H1 (cell line): ENCODE measurements at regions not wholly inside any gene's neighbourhood (a gene's known extent, or its start where the extent isn't known, plus 50 kb on each side); places are given as distances from the start of the nearest gene placed in this dataset.
A peak's percentile ranks its signal among the peaks of the same experiment; 100 is the strongest.

ENCODE experiments used
- CTCF ChIA-PET: fragments of 300-600 bp; sonication (Branson Sonifier 250); formaldehyde crosslinking; loops from one replicate; lab custom pipeline; 2021; ENCODE audit not compliant: partially characterized antibody; lab: Charles Lee
- POLR2A ChIA-PET: fragments of 300-600 bp; sonication (Branson Sonifier 250); formaldehyde crosslinking; loops from one replicate; lab custom pipeline; 2021; ENCODE audit warnings: inconsistent platforms; ENCODE audit not compliant: partially characterized antibody; lab: Charles Lee
- DNase-seq, 2 experiments: peaks; one replicate each; pipeline versions ENCODE4 v3.0.0 to v3.0.0-alpha.2; 2010 to 2022; ENCODE audit warnings: low spot score in 2 of 2, low read depth in 1 of 2, mixed read lengths in 1 of 2
- FAIRE-seq: peaks from 2 replicates; lab custom pipeline; 2011; peaks lifted over from hg19 to GRCh38; lab: Jason Lieb, UNC
- H2AFZ ChIP-seq: 2 replicates; pipeline ENCODE4 v1.8.1; 2012; ENCODE audit warnings: low read length, inconsistent platforms
- H2AK5ac ChIP-seq: 2 replicates; pipeline ENCODE4 v1.6.1; 2013; ENCODE audit warnings: low read depth, low read length
- H2BK120ac ChIP-seq: replicated peaks from 2 replicates; pipeline ENCODE3; 2013; ENCODE audit warnings: low read depth, low read length, inconsistent platforms
- H2BK12ac ChIP-seq: 2 replicates; pipeline ENCODE4 v1.6.1; 2013; ENCODE audit warnings: low read depth, low read length
- H2BK15ac ChIP-seq: 2 replicates; pipeline ENCODE4 v1.6.1; 2013; ENCODE audit warnings: low read length
- H2BK20ac ChIP-seq: 2 replicates; pipeline ENCODE4 v1.6.1; 2013; ENCODE audit warnings: low read length
- H2BK5ac ChIP-seq: 2 replicates; pipeline ENCODE4 v1.6.1; 2013; ENCODE audit warnings: low read depth, low read length
- H3K14ac ChIP-seq: 2 replicates; pipeline ENCODE4 v1.6.1; 2013; ENCODE audit warnings: inconsistent platforms; ENCODE audit not compliant: insufficient read length
- H3K18ac ChIP-seq: 2 replicates; pipeline ENCODE4 v1.6.1; 2013; ENCODE audit warnings: low read length; ENCODE audit errors: extremely low read depth
- H3K23ac ChIP-seq: 2 replicates; pipeline ENCODE4 v1.6.1; 2013; ENCODE audit warnings: inconsistent platforms; ENCODE audit not compliant: insufficient read length
- H3K23me2 ChIP-seq: 2 replicates; pipeline ENCODE4 v1.6.1; 2013; ENCODE audit warnings: low read depth, low read length
- H3K27ac ChIP-seq: 2 replicates; pipeline ENCODE4 v1.6.1; 2011; ENCODE audit warnings: low read depth, low read length, inconsistent platforms
- H3K27me3 ChIP-seq, 4 experiments: replicated peaks in 1 of 4; 1 replicate in 1 of 4; 2 replicates in 3 of 4; pipeline versions ENCODE4 v1.6.1 to v1.8.1; 2011 to 2013; ENCODE audit warnings: low read length in 3 of 4, mild to moderate bottlenecking in 3 of 4, inconsistent platforms in 2 of 4, mixed read lengths in 2 of 4, moderate library complexity in 1 of 4; ENCODE audit not compliant: control insufficient read depth in 3 of 4, insufficient read depth in 3 of 4; ENCODE audit errors: extremely low read depth in 1 of 4
- H3K36me3 ChIP-seq, 4 experiments: 2 replicates each; pipeline versions ENCODE4 v1.6.1 to v1.8.1; 2011 to 2013; ENCODE audit warnings: mild to moderate bottlenecking in 4 of 4, low read length in 3 of 4, moderate library complexity in 2 of 4, control low read depth in 1 of 4, inconsistent platforms in 1 of 4; ENCODE audit not compliant: insufficient read depth in 4 of 4, control insufficient read depth in 2 of 4
- H3K4ac ChIP-seq: replicated peaks from 2 replicates; pipeline ENCODE3; 2013; ENCODE audit warnings: low read length, low read depth, mixed read lengths, inconsistent platforms; ENCODE audit not compliant: insufficient read length
- H3K4me1 ChIP-seq, 4 experiments: replicated peaks in 1 of 4; 1 replicate in 1 of 4; 2 replicates in 3 of 4; pipeline versions ENCODE4 v1.6.1 to v1.8.1; 2011 to 2013; ENCODE audit warnings: low read length in 3 of 4, inconsistent platforms in 2 of 4, mixed read lengths in 1 of 4; ENCODE audit not compliant: insufficient read depth in 4 of 4, control insufficient read depth in 3 of 4
- H3K4me2 ChIP-seq, 2 experiments: 2 replicates each; pipeline versions ENCODE4 v1.6.1 to v1.8.1; 2011 to 2013; ENCODE audit warnings: low read depth in 2 of 2, low read length in 2 of 2, control low read depth in 1 of 2, inconsistent platforms in 1 of 2, mild to moderate bottlenecking in 1 of 2; ENCODE audit not compliant: insufficient read depth in 1 of 2
- H3K4me3 ChIP-seq, 4 experiments: fragments of 200-600, 300-600 bp in 1 of 4; sonication (generic), shearing (Covaris generic), sonication (Bioruptor Twin) in 1 of 4; 2 replicates each; pipeline versions ENCODE4 v1.5.1 to v1.8.1; 2011 to 2016; ENCODE audit warnings: low read length in 4 of 4, low read depth in 3 of 4, control low read depth in 2 of 4, inconsistent platforms in 2 of 4, mild to moderate bottlenecking in 2 of 4, mixed read lengths in 1 of 4, moderate library complexity in 1 of 4; ENCODE audit not compliant: insufficient read depth in 2 of 4; ENCODE audit errors: extremely low read depth in 1 of 4
- H3K56ac ChIP-seq: replicated peaks from 2 replicates; pipeline ENCODE3; 2013; ENCODE audit warnings: low read depth, mild to moderate bottlenecking, mixed read lengths, low read length, inconsistent platforms; ENCODE audit not compliant: insufficient read length
- H3K79me1 ChIP-seq: 2 replicates; pipeline ENCODE4 v1.6.1; 2013; ENCODE audit warnings: low read depth, low read length, control low read depth
- H3K79me2 ChIP-seq, 2 experiments: 2 replicates each; pipeline versions ENCODE4 v1.6.1 to v1.8.1; 2012 to 2013; ENCODE audit warnings: low read length in 2 of 2, mild to moderate bottlenecking in 2 of 2, inconsistent platforms in 1 of 2; ENCODE audit not compliant: insufficient read depth in 2 of 2, control insufficient read depth in 1 of 2
- H3K9ac ChIP-seq, 4 experiments: replicated peaks in 1 of 4; 1 replicate in 1 of 4; 2 replicates in 3 of 4; pipeline versions ENCODE4 v1.6.1 to v1.8.1; 2011 to 2013; ENCODE audit warnings: low read depth in 3 of 4, low read length in 3 of 4, control low read depth in 2 of 4, mild to moderate bottlenecking in 2 of 4, moderate library complexity in 2 of 4, inconsistent platforms in 1 of 4; ENCODE audit errors: extremely low read depth in 1 of 4
- H3K9me3 ChIP-seq, 2 experiments: 2 replicates each; pipeline versions ENCODE4 v1.6.1 to v1.8.1; 2012 to 2013; ENCODE audit warnings: mild to moderate bottlenecking in 2 of 2, moderate library complexity in 2 of 2, control low read depth in 1 of 2, inconsistent platforms in 1 of 2, low read depth in 1 of 2, low read length in 1 of 2, mixed read lengths in 1 of 2; ENCODE audit not compliant: insufficient read depth in 2 of 2
- H4K20me1 ChIP-seq, 2 experiments: replicated peaks in 1 of 2; 2 replicates each; pipeline versions ENCODE3 to v1.8.1; 2011 to 2013; ENCODE audit warnings: inconsistent platforms in 2 of 2, low read length in 2 of 2, mild to moderate bottlenecking in 1 of 2; ENCODE audit not compliant: insufficient read depth in 2 of 2, control insufficient read depth in 1 of 2
- H4K5ac ChIP-seq: 2 replicates; pipeline ENCODE4 v1.6.1; 2013; ENCODE audit warnings: low read length, low read depth, mixed read lengths, inconsistent platforms; ENCODE audit not compliant: insufficient read length
- H4K8ac ChIP-seq: 2 replicates; pipeline ENCODE4 v1.8.0; 2013; ENCODE audit warnings: mild to moderate bottlenecking, moderate library complexity, low read length, inconsistent platforms; ENCODE audit not compliant: insufficient read depth; ENCODE audit errors: extremely low read depth
- H4K91ac ChIP-seq: replicated peaks from 2 replicates; pipeline ENCODE3; 2013; ENCODE audit warnings: low read length, mixed read lengths, inconsistent platforms; ENCODE audit not compliant: insufficient read length
- CREB1 ChIP-seq: IDR thresholded peaks from 2 replicates; pipeline ENCODE4 v1.6.1; 2012; ENCODE audit warnings: inconsistent platforms
- KDM1A ChIP-seq: fragments of 200-600, 300-600 bp; sonication (generic); IDR thresholded peaks from 2 replicates; pipeline ENCODE4 v1.7.1; 2016; ENCODE audit warnings: mild to moderate bottlenecking, low read length, borderline replicate concordance
- RNF2 ChIP-seq: fragments of 200-900, 300-1000 bp; sonication (generic); IDR thresholded peaks from 2 replicates; pipeline ENCODE4 v1.7.1; 2016; ENCODE audit warnings: borderline replicate concordance, low read depth, mild to moderate bottlenecking, antibody characterized with exemption, low read length; ENCODE audit not compliant: poor library complexity, severe bottlenecking; ENCODE audit errors: missing control alignments
- WGBS, 2 experiments: shearing (Covaris generic) in 1 of 2; methylation state at CpG; one replicate each; pipeline versions ENCODE4 v1.1.6 to v1.1.7; 2013 to 2015; ENCODE audit warnings: low lambda C conversion rate in 2 of 2, mixed read lengths in 2 of 2, inconsistent platforms in 1 of 2, low coverage in 1 of 2, missing lambda C conversion rate in 1 of 2; ENCODE audit not compliant: insufficient replicate concordance in 2 of 2, insufficient coverage in 1 of 2, insufficient read length in 1 of 2; ENCODE audit errors: extremely low coverage in 1 of 2, missing lambda C conversion rate in 1 of 2; 5-methylcytosine and 5-hydroxymethylcytosine counted together

DNA sequence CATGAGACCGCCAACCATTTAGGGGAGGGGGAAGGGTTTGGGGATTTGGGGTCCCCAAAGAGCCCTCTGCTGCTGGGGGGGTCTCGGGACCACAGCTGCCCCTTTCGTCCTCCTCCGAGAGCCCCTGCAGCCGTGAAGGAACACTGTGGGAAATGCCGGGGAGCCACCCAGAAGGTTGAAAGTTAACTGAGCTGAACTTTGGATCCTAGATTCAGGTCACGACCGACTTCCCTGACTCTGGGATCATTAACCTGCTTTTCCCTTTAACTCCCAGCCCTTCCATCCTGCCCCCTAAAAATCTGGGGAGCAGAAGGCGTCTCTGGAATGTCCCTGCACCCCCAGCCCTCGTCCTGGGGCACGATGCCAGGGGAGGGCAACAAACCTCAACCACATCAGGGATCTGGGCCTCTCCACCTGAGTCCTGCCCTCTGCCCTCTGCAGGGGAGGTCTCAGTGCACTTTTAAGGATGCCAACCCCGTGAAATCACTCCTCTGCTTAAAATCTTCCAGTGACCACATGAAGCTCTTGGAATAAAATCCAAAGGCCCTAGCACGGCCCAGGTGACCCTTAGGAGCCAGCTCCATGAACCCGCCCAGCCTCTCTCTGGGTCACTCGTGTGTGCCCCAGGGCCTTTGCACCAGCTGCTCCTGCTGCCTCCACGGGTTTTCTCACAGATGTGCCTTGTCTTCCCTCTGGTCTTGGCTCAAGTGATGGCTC is 95.0 kb downstream of the RFLNA start:
- H4K8ac ChIP-seq: peak overlapping the region; percentile 54; the same call in 1 of the 2 replicates
- no peak overlapping the region for H3K27ac ChIP-seq
- FAIRE-seq: no peak

More for the DNA sequence above, 95.0 kb downstream of the RFLNA start:
- Histone ChIP-seq H3K4me2 (peak overlapping the region; percentile 78 to 99), H3K9ac (no peak overlapping the region), H4K91ac (no peak overlapping the region), H3K79me1 (no peaks in the 10 kb centered on the region; the same call in 1 of the 2 replicates), H2AK5ac (no peak overlapping the region), H3K79me2 (no peaks in the 10 kb centered on the region), H3K18ac (no peak overlapping the region), H3K27me3 (no peaks in the 10 kb centered on the region), H4K5ac (no peak overlapping the region), H2BK15ac (no peak overlapping the region), H2BK5ac (no peak overlapping the region), H3K56ac (no peak overlapping the region), H3K4me3 (peak overlapping the region; percentile 38 to 73 (median 54); a peak in 6 of 8 replicates), H3K14ac (no peak overlapping the region), H3K4me1 (peaks cover 0 to 25% (median 17%) of the 10 kb centered on the region in 4 experiments; a peak in 6 of 7 replicates), H2BK120ac (no peak overlapping the region), H2AFZ (no peak overlapping the region), H3K23me2 (peaks cover 7% of the 10 kb centered on the region; the same call in 1 of the 2 replicates), H2BK12ac (no peak overlapping the region), H3K4ac (no peak overlapping the region), H3K36me3 (peaks cover 2 to 13% (median 6%) of the 10 kb centered on the region in 4 experiments; a peak in 6 of 8 replicates), H3K23ac (no peak overlapping the region), H3K9me3 (no peaks in the 10 kb centered on the region), H2BK20ac (no peak overlapping the region), H4K20me1 (peaks cover 11 to 14% of the 10 kb centered on the region in 2 experiments)
- no peak for TF ChIP-seq CREB1
- TF ChIP-seq RNF2: no peak
- TF ChIP-seq KDM1A: peak; percentile 89; the same call in 1 of the 2 replicates
- POLR2A ChIA-PET: interaction anchor here (0.9 to 1.5 kb wide), 5 partner anchors 19 to 111 kb away, joined by 3 to 4 read pairs (median 3); no protein-coding TSS in a partner anchor
- 69% methylated on average over 16 of the region's 16 CpGs; no CpG with 5 or more reads in 1 of the 2 experiments for WGBS, 2 experiments
- no peak for DNase-seq
- CTCF ChIA-PET: interaction anchor here (0.6 to 7.2 kb wide), 16 partner anchors 10 to 358 kb away, joined by 3 to 60 read pairs (median 4); no protein-coding TSS in a partner anchor
